DOHH2 (cell line): ENCODE measurements at regions not wholly inside any gene's neighbourhood (a gene's known extent, or its start where the extent isn't known, plus 50 kb on each side); places are given as distances from the start of the nearest gene placed in this dataset.

Experiments used
- H3F3A ChIP-seq: fragments of 200-600 bp; sonication (generic), shearing (Covaris generic); 2 replicates; pipeline ENCODE4 v1.6.0; 2016; ENCODE audit warnings: antibody characterized with exemption, mild to moderate bottlenecking; ENCODE audit not compliant: control insufficient read depth, insufficient read depth
- H3K27ac ChIP-seq: fragments of 200-600 bp; sonication (generic); 2 replicates; pipeline ENCODE4 v1.5.1; 2014; ENCODE audit warnings: low read depth, mild to moderate bottlenecking, low read length, moderate library complexity
- H3K27me3 ChIP-seq: fragments of 200-600 bp; sonication (generic); 2 replicates; pipeline ENCODE4 v1.6.1; 2014; ENCODE audit warnings: mild to moderate bottlenecking, low read length, mixed read lengths; ENCODE audit not compliant: control insufficient read depth
- H3K36me3 ChIP-seq: fragments of 200-600 bp; sonication (generic); 2 replicates; pipeline ENCODE4 v1.6.1; 2014; ENCODE audit warnings: mild to moderate bottlenecking, low read length, moderate library complexity, mixed read lengths; ENCODE audit not compliant: control insufficient read depth
- H3K4me1 ChIP-seq: fragments of 200-600 bp; sonication (generic); 2 replicates; pipeline ENCODE4 v1.6.1; 2014; ENCODE audit warnings: mild to moderate bottlenecking, low read length, mixed read lengths; ENCODE audit not compliant: control insufficient read depth
- H3K4me2 ChIP-seq: fragments of 200-600 bp; sonication (generic); 2 replicates; pipeline ENCODE4 v1.6.0; 2014; ENCODE audit warnings: mild to moderate bottlenecking, low read length, moderate library complexity
- H3K4me3 ChIP-seq: fragments of 200-600 bp; sonication (generic); 2 replicates; pipeline ENCODE4 v1.5.1; 2014; ENCODE audit warnings: mild to moderate bottlenecking, low read length, mixed read lengths
- H3K79me2 ChIP-seq: fragments of 200-600 bp; sonication (generic); 2 replicates; pipeline ENCODE4 v1.6.1; 2014; ENCODE audit warnings: mild to moderate bottlenecking, low read length, mixed read lengths; ENCODE audit not compliant: control insufficient read depth
- H3K9me2 ChIP-seq: fragments of 200-600 bp; sonication (generic); replicated peaks from 2 replicates; pipeline ENCODE4 v1.6.1; 2014; ENCODE audit warnings: mild to moderate bottlenecking, low read length, mixed read lengths; ENCODE audit not compliant: control insufficient read depth
- H3K9me3 ChIP-seq: fragments of 200-600 bp; sonication (generic); 2 replicates; pipeline ENCODE4 v1.6.1; 2014; ENCODE audit warnings: antibody characterized with exemption, low read length, mixed read lengths; ENCODE audit not compliant: control insufficient read depth, insufficient read depth
- H4K20me1 ChIP-seq: fragments of 200-600 bp; sonication (generic); 2 replicates; pipeline ENCODE4 v1.6.0; 2014; ENCODE audit warnings: low read depth, mild to moderate bottlenecking, antibody characterized with exemption, low read length, moderate library complexity; ENCODE audit not compliant: control insufficient read depth, insufficient read depth
- CTCF ChIP-seq: fragments of 200-600 bp; sonication (generic); IDR thresholded peaks from one replicate; pipeline ENCODE4 v1.5.1; 2014; ENCODE audit warnings: antibody characterized with exemption, mild to moderate bottlenecking, low read depth, low read length; ENCODE audit not compliant: poor library complexity, severe bottlenecking
- EZH2phosphoT487 ChIP-seq: fragments of 200-600 bp; sonication (generic); IDR thresholded peaks from 2 replicates; pipeline ENCODE4 v1.6.1; 2017; ENCODE audit warnings: borderline replicate concordance, mild to moderate bottlenecking, antibody characterized with exemption, low read length, moderate library complexity, mixed read lengths

- no peak overlapping the region for H3K4me3 ChIP-seq
- H4K20me1 ChIP-seq, result no peaks in the 10 kb centered on the region
- H3K4me1 ChIP-seq, result no peaks in the 10 kb centered on the region
- H3K79me2 ChIP-seq, result no peaks in the 10 kb centered on the region
- H3K9me2 ChIP-seq, result no peaks in the 10 kb centered on the region
- no peak overlapping the region for H3K4me2 ChIP-seq
- H3F3A ChIP-seq, result no peaks in the 10 kb centered on the region
- no peak overlapping the region for H3K27ac ChIP-seq
- no peaks in the 10 kb centered on the region for H3K27me3 ChIP-seq
- H3K36me3 ChIP-seq, result no peaks in the 10 kb centered on the region
- no peaks in the 10 kb centered on the region for H3K9me3 ChIP-seq
- TF ChIP-seq CTCF, result no peak
These were observed 420.3 kb upstream of the PRICKLE1 start for GRCh38 chr12:43009846-43010240.

GRCh38 chr12:43008953-43009845 lies 419.7 kb upstream of the PRICKLE1 start:
- Histone ChIP-seq H3K27me3 (no peaks in the 10 kb centered on the region), H3F3A (no peaks in the 10 kb centered on the region), H4K20me1 (no peaks in the 10 kb centered on the region), H3K79me2 (no peaks in the 10 kb centered on the region), H3K4me2 (no peak overlapping the region), H3K9me3 (no peaks in the 10 kb centered on the region), H3K9me2 (no peaks in the 10 kb centered on the region), H3K27ac (no peak overlapping the region), H3K36me3 (no peaks in the 10 kb centered on the region), H3K4me1 (no peaks in the 10 kb centered on the region), H3K4me3 (no peak overlapping the region)
- no peak for TF ChIP-seq EZH2phosphoT487
- TF ChIP-seq CTCF, result no peak

DNA sequence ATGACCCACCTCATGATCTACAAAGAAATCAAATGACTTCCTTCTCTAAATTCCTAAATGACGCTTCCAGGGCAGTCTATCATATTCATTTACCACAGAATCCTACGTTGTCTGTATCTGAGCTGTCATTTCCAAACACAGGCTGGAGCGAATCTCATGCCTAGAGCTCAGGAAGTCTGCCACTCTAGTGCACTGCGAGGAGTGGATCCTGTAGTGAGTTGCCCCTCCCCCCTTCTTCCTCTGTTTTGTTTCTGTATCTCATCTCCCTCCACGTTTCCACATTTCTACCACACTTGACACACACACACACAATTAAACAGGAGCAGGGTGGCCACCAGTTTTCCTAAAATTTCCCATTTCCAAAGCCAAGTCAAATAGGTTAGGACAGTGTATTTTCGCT lies 415.4 kb upstream of the PRICKLE1 start:
- no peaks in the 10 kb centered on the region for H3K79me2 ChIP-seq
- no peaks in the 10 kb centered on the region for H3K27me3 ChIP-seq
- H3K9me2 ChIP-seq, result no peaks in the 10 kb centered on the region
- H3K4me1 ChIP-seq, result no peaks in the 10 kb centered on the region
- TF ChIP-seq EZH2phosphoT487, result no peak
- no peak for TF ChIP-seq CTCF
- H4K20me1 ChIP-seq, result no peaks in the 10 kb centered on the region
- H3K4me2 ChIP-seq, result no peak overlapping the region
- H3K36me3 ChIP-seq, result no peaks in the 10 kb centered on the region
- no peak overlapping the region for H3K27ac ChIP-seq
- H3F3A ChIP-seq, result no peaks in the 10 kb centered on the region
- H3K9me3 ChIP-seq, result no peaks in the 10 kb centered on the region
- H3K4me3 ChIP-seq, result no peak overlapping the region
